H1 (cell line): ENCODE measurements at regions not wholly inside any gene's neighbourhood (a gene's known extent, or its start where the extent isn't known, plus 50 kb on each side); places are given as distances from the start of the nearest gene placed in this dataset.

Source experiments
- CEBPB ChIP-seq: IDR thresholded peaks from 2 replicates; pipeline ENCODE4 v1.6.1; 2012; ENCODE audit warnings: low read depth, low read length
- CTCF ChIP-seq, 3 experiments: IDR thresholded peaks; 1 replicate in 2 of 3; 2 replicates in 1 of 3; pipeline versions ENCODE4 v1.5.1 to v1.6.1; 2011; ENCODE audit warnings: low read length in 3 of 3, mild to moderate bottlenecking in 3 of 3, inconsistent platforms in 2 of 3, low read depth in 1 of 3, moderate library complexity in 1 of 3; ENCODE audit not compliant: insufficient read depth in 1 of 3; ENCODE audit errors: control extremely low read depth in 1 of 3
- EGR1 ChIP-seq: IDR thresholded peaks from 2 replicates; pipeline ENCODE4 v1.6.1; 2011; ENCODE audit warnings: low read depth, low read length, borderline replicate concordance
- EZH2 ChIP-seq: fragments of 200-600 bp; sonication (generic); IDR thresholded peaks from 2 replicates; pipeline ENCODE4 v1.7.1; 2012; ENCODE audit warnings: low read depth, mild to moderate bottlenecking, moderate library complexity, low read length, inconsistent platforms; ENCODE audit not compliant: severe bottlenecking
- KDM1A ChIP-seq: fragments of 200-600, 300-600 bp; sonication (generic); IDR thresholded peaks from 2 replicates; pipeline ENCODE4 v1.7.1; 2016; ENCODE audit warnings: mild to moderate bottlenecking, low read length, borderline replicate concordance
- MAFK ChIP-seq: IDR thresholded peaks from 2 replicates; pipeline ENCODE4 v1.6.1; 2012; ENCODE audit warnings: low read depth, mild to moderate bottlenecking, improper control_type of control experiment, low read length
- POLR2A ChIP-seq, 2 experiments: IDR thresholded peaks; 1 replicate in 1 of 2; 2 replicates in 1 of 2; pipeline ENCODE4 v1.6.1; 2011; ENCODE audit warnings: low read depth in 2 of 2, low read length in 2 of 2, mild to moderate bottlenecking in 2 of 2; ENCODE audit errors: control extremely low read depth in 1 of 2
- POLR2AphosphoS5 ChIP-seq: IDR thresholded peaks from 2 replicates; pipeline ENCODE4 v1.6.1; 2011; ENCODE audit warnings: low read depth, low read length
- RAD21 ChIP-seq, 2 experiments: IDR thresholded peaks in 1 of 2; conservative IDR thresholded peaks in 1 of 2; 2 replicates each; pipeline ENCODE4 v1.6.1; 2011; ENCODE audit warnings: low read depth in 2 of 2, low read length in 2 of 2, improper control_type of control experiment in 1 of 2, inconsistent platforms in 1 of 2, mild to moderate bottlenecking in 1 of 2, moderate library complexity in 1 of 2
- SUZ12 ChIP-seq: fragments of 200-600 bp; sonication (generic); IDR thresholded peaks from 2 replicates; pipeline ENCODE4 v1.6.1; 2012; ENCODE audit warnings: mild to moderate bottlenecking, inconsistent platforms, low read length, moderate library complexity, mixed read lengths
- TAF1 ChIP-seq: IDR thresholded peaks from 2 replicates; pipeline ENCODE4 v1.6.1; 2011; ENCODE audit warnings: mild to moderate bottlenecking, low read depth, low read length

- TF ChIP-seq CTCF (IDR thresholded peaks at IDR 0.05; ENCODE audit: control extremely low read depth in 1 of 3, insufficient read depth in 1 of 3, low read depth in 1 of 3, low read length in 3 of 3): no peak
- no peak for TF ChIP-seq POLR2AphosphoS5
- no peak for TF ChIP-seq MAFK
- no peak for TF ChIP-seq TAF1
- no peak for TF ChIP-seq EGR1
- TF ChIP-seq RAD21 (IDR thresholded peaks at IDR 0.05 in 1 of 2, conservative IDR thresholded peaks at IDR 0.05 in 1 of 2; ENCODE audit: low read depth in 2 of 2, low read length in 2 of 2): no peak
- no peak for TF ChIP-seq POLR2A (IDR thresholded peaks at IDR 0.05; ENCODE audit: control extremely low read depth in 1 of 2, low read depth in 2 of 2, low read length in 2 of 2)
- no peak for TF ChIP-seq EZH2
- TF ChIP-seq CEBPB: no peak
- no peak for TF ChIP-seq SUZ12
- no peak for TF ChIP-seq KDM1A
Observed at GRCh38 chr6:113304116-113304515, 553.0 kb upstream of the MARCKS start.
